ENCODE measurements at regions not wholly inside any gene's neighbourhood (a gene's known extent, or its start where the extent isn't known, plus 50 kb on each side); places are given as distances from the start of the nearest gene placed in this dataset.

DNA sequence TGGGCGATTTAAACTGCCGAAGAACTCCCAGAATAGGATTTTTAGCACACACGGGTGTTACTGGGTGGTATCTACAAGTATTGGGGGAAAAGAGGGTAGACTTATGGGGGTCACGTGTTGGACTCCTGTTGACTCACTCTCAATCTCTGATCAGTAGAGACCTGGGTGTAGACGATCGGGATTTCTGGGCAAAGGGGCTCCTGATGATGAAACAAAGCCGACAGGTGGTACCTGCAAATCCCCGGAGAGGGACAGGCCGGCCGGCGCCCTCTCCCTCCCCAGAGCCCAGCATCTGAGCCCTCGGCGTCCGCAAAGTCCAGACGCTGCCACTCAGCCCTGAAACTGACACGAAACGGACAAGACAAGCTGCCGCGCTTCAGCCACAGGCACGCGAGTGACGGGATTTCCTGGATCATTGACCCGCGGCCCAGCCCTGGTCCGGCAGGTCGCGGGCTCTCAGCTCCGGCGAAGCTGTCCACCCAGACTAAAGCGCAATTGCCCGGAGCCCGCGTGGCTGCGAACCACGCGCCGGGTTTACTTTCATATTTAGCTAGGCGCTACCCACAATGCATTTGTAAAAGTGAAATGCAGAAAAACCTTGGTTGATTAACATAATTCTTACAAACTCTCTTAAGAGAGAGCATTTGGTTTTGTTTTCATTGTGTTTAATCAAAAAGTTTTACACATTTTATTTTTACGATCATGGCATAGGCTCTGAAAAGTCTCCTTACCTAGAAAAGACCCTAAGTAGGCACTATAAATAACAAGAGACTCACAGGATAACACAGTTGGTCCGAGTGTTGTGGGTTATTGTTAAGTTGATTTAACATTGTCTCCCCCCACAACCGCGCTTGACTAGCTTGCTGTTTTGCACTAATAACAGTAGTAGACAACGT is 56.9 kb upstream of the EZH2 start (continued):
- TF ChIP-seq, protein P1, sequence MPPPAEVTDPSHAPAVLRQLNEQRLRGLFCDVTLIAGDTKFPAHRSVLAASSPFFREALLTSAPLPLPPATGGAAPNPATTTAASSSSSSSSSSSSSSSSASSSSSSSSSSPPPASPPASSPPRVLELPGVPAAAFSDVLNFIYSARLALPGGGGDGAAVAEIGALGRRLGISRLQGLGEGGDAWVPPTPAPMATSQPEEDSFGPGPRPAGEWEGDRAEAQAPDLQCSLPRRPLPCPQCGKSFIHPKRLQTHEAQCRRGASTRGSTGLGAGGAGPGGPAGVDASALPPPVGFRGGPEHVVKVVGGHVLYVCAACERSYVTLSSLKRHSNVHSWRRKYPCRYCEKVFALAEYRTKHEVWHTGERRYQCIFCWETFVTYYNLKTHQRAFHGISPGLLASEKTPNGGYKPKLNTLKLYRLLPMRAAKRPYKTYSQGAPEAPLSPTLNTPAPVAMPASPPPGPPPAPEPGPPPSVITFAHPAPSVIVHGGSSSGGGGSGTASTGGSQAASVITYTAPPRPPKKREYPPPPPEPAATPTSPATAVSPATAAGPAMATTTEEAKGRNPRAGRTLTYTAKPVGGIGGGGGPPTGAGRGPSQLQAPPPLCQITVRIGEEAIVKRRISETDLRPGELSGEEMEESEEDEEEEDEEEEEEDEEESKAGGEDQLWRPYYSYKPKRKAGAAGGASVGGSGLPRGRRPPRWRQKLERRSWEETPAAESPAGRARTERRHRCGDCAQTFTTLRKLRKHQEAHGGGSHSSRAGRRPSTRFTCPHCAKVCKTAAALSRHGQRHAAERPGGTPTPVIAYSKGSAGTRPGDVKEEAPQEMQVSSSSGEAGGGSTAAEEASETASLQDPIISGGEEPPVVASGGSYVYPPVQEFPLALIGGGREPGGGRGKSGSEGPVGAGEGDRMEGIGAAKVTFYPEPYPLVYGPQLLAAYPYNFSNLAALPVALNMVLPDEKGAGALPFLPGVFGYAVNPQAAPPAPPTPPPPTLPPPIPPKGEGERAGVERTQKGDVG (CRISPR knock-in tag; IDR thresholded peaks at IDR 0.05): no peak
- TF ChIP-seq JUNB (IDR thresholded peaks at IDR 0.05): no peak
- TF ChIP-seq, protein P2, sequence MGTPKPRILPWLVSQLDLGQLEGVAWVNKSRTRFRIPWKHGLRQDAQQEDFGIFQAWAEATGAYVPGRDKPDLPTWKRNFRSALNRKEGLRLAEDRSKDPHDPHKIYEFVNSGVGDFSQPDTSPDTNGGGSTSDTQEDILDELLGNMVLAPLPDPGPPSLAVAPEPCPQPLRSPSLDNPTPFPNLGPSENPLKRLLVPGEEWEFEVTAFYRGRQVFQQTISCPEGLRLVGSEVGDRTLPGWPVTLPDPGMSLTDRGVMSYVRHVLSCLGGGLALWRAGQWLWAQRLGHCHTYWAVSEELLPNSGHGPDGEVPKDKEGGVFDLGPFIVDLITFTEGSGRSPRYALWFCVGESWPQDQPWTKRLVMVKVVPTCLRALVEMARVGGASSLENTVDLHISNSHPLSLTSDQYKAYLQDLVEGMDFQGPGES (IDR thresholded peaks at IDR 0.05): no peak
- TF ChIP-seq SP1 (IDR thresholded peaks at IDR 0.05; ENCODE audit: low read depth, low read length): no peak
- TF ChIP-seq BMI1 (IDR thresholded peaks at IDR 0.05; ENCODE audit: borderline replicate concordance): 0 out of 2 replicates have a peak, but pooled peaks have one; percentile 38
- TF ChIP-seq, protein P3, sequence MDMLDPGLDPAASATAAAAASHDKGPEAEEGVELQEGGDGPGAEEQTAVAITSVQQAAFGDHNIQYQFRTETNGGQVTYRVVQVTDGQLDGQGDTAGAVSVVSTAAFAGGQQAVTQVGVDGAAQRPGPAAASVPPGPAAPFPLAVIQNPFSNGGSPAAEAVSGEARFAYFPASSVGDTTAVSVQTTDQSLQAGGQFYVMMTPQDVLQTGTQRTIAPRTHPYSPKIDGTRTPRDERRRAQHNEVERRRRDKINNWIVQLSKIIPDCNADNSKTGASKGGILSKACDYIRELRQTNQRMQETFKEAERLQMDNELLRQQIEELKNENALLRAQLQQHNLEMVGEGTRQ (IDR thresholded peaks at IDR 0.05; ENCODE audit: borderline replicate concordance, low read depth, low read length): peak; percentile 42
- no peak for TF ChIP-seq BCL11A (IDR thresholded peaks at IDR 0.05; ENCODE audit: low read depth, low read length)
- peak; percentile 48; the same call in 1 of the 2 replicates for TF ChIP-seq TCF12 (IDR thresholded peaks at IDR 0.05; ENCODE audit: low read depth, low read length)
- peak; percentile 99 for TF ChIP-seq ZNF24 (IDR thresholded peaks at IDR 0.05)
- TF ChIP-seq, protein P4, sequence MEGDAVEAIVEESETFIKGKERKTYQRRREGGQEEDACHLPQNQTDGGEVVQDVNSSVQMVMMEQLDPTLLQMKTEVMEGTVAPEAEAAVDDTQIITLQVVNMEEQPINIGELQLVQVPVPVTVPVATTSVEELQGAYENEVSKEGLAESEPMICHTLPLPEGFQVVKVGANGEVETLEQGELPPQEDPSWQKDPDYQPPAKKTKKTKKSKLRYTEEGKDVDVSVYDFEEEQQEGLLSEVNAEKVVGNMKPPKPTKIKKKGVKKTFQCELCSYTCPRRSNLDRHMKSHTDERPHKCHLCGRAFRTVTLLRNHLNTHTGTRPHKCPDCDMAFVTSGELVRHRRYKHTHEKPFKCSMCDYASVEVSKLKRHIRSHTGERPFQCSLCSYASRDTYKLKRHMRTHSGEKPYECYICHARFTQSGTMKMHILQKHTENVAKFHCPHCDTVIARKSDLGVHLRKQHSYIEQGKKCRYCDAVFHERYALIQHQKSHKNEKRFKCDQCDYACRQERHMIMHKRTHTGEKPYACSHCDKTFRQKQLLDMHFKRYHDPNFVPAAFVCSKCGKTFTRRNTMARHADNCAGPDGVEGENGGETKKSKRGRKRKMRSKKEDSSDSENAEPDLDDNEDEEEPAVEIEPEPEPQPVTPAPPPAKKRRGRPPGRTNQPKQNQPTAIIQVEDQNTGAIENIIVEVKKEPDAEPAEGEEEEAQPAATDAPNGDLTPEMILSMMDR (IDR thresholded peaks at IDR 0.05 in 2 of 3, conservative IDR thresholded peaks at IDR 0.05 in 1 of 3; ENCODE audit: control insufficient read depth in 2 of 3, extremely low read depth in 1 of 3, insufficient read depth in 1 of 3, low read depth in 3 of 3, low read length in 3 of 3): no peak
- TF ChIP-seq, protein P5, sequence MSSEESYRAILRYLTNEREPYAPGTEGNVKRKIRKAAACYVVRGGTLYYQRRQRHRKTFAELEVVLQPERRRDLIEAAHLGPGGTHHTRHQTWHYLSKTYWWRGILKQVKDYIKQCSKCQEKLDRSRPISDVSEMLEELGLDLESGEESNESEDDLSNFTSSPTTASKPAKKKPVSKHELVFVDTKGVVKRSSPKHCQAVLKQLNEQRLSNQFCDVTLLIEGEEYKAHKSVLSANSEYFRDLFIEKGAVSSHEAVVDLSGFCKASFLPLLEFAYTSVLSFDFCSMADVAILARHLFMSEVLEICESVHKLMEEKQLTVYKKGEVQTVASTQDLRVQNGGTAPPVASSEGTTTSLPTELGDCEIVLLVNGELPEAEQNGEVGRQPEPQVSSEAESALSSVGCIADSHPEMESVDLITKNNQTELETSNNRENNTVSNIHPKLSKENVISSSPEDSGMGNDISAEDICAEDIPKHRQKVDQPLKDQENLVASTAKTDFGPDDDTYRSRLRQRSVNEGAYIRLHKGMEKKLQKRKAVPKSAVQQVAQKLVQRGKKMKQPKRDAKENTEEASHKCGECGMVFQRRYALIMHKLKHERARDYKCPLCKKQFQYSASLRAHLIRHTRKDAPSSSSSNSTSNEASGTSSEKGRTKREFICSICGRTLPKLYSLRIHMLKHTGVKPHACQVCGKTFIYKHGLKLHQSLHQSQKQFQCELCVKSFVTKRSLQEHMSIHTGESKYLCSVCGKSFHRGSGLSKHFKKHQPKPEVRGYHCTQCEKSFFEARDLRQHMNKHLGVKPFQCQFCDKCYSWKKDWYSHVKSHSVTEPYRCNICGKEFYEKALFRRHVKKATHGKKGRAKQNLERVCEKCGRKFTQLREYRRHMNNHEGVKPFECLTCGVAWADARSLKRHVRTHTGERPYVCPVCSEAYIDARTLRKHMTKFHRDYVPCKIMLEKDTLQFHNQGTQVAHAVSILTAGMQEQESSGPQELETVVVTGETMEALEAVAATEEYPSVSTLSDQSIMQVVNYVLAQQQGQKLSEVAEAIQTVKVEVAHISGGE (CRISPR knock-in tag; IDR thresholded peaks at IDR 0.05): no peak
- TF ChIP-seq SMAD5 (IDR thresholded peaks at IDR 0.05; ENCODE audit: low read depth): no peak
- no peak for TF ChIP-seq RFX5 (IDR thresholded peaks at IDR 0.05; ENCODE audit: low read depth, low read length)
- no peak for TF ChIP-seq EGR1 (IDR thresholded peaks at IDR 0.05; ENCODE audit: borderline replicate concordance in 1 of 2, low read depth in 2 of 2, low read length in 2 of 2)
- TF ChIP-seq, protein P6, sequence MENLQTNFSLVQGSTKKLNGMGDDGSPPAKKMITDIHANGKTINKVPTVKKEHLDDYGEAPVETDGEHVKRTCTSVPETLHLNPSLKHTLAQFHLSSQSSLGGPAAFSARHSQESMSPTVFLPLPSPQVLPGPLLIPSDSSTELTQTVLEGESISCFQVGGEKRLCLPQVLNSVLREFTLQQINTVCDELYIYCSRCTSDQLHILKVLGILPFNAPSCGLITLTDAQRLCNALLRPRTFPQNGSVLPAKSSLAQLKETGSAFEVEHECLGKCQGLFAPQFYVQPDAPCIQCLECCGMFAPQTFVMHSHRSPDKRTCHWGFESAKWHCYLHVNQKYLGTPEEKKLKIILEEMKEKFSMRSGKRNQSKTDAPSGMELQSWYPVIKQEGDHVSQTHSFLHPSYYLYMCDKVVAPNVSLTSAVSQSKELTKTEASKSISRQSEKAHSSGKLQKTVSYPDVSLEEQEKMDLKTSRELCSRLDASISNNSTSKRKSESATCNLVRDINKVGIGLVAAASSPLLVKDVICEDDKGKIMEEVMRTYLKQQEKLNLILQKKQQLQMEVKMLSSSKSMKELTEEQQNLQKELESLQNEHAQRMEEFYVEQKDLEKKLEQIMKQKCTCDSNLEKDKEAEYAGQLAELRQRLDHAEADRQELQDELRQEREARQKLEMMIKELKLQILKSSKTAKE (IDR thresholded peaks at IDR 0.05; ENCODE audit: low read depth, poor library complexity, severe bottlenecking): peak; percentile 71

All from GM12878 (cell line).